HFFc6 (cell line): ENCODE measurements at regions not wholly inside any gene's neighbourhood (a gene's known extent, or its start where the extent isn't known, plus 50 kb on each side); places are given as distances from the start of the nearest gene placed in this dataset.

Experiments used
- DNase-seq: peaks from one replicate; pipeline ENCODE4 v3.0.0-alpha.2; 2018
- H3K27ac Mint-ChIP-seq: 2 replicates; pipeline ENCODE4 v1.8.0; 2020; ENCODE audit warnings: mild to moderate bottlenecking, mixed read lengths
- H3K27me3 Mint-ChIP-seq: 2 replicates; pipeline ENCODE4 v1.8.0; 2021; ENCODE audit warnings: mild to moderate bottlenecking, moderate library complexity, mixed read lengths; ENCODE audit not compliant: insufficient read depth
- H3K36me3 Mint-ChIP-seq: 2 replicates; pipeline ENCODE4 v1.8.0; 2021; ENCODE audit warnings: low read depth, mixed read lengths
- H3K4me1 Mint-ChIP-seq: 2 replicates; pipeline ENCODE4 v1.8.0; 2020; ENCODE audit warnings: low read depth, mixed read lengths
- H3K4me3 Mint-ChIP-seq: 2 replicates; pipeline ENCODE4 v1.8.0; 2020; ENCODE audit warnings: mild to moderate bottlenecking, moderate library complexity, mixed read lengths
- H3K9me3 Mint-ChIP-seq: 2 replicates; pipeline ENCODE4 v1.8.0; 2020; ENCODE audit warnings: mild to moderate bottlenecking, mixed read lengths
- TF ChIP-seq, protein P1 (sequence below): fragments of 200-600 bp; sonication (generic); IDR thresholded peaks from 2 replicates; pipeline ENCODE4 v1.5.0; 2021; ENCODE audit warnings: antibody characterized with exemption, mild to moderate bottlenecking

DNA sequence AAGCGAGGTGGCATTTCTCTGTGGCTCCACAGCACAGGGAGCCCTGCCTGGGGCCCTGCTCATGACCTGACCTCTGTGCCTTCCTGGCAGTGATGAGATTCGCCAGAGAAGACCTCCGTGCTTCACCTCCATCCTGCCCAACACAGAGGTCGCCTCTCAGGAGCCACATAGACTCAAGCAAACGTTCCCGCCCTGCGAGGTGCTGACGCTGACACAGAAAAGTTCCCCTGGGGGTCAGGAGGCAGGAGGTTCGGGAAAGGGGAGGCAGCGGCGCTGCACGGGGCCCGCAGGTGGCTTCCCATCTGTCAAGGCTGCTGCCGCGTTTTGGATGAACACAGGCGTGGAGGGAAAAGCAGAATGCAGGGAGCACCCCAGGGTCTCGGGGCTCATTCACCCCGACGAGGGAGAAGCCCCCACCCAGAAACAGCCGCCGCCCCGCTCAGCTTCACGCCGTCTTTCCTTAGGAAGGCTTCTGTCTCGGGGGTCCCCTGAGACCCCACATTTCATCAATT, 579.6 kb upstream of the SALL3 start:
- Mint-ChIP-seq H3K27ac (no peak overlapping the region), H3K27me3 (no peaks in the 10 kb centered on the region; the same call in 1 of the 2 replicates), H3K4me1 (no peaks in the 10 kb centered on the region), H3K9me3 (peaks cover 70% of the 10 kb centered on the region), H3K36me3 (no peaks in the 10 kb centered on the region; the same call in 1 of the 2 replicates), H3K4me3 (no peak overlapping the region)
- DNase-seq = no peak
- TF ChIP-seq, protein P1, sequence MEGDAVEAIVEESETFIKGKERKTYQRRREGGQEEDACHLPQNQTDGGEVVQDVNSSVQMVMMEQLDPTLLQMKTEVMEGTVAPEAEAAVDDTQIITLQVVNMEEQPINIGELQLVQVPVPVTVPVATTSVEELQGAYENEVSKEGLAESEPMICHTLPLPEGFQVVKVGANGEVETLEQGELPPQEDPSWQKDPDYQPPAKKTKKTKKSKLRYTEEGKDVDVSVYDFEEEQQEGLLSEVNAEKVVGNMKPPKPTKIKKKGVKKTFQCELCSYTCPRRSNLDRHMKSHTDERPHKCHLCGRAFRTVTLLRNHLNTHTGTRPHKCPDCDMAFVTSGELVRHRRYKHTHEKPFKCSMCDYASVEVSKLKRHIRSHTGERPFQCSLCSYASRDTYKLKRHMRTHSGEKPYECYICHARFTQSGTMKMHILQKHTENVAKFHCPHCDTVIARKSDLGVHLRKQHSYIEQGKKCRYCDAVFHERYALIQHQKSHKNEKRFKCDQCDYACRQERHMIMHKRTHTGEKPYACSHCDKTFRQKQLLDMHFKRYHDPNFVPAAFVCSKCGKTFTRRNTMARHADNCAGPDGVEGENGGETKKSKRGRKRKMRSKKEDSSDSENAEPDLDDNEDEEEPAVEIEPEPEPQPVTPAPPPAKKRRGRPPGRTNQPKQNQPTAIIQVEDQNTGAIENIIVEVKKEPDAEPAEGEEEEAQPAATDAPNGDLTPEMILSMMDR = no peak

DNA sequence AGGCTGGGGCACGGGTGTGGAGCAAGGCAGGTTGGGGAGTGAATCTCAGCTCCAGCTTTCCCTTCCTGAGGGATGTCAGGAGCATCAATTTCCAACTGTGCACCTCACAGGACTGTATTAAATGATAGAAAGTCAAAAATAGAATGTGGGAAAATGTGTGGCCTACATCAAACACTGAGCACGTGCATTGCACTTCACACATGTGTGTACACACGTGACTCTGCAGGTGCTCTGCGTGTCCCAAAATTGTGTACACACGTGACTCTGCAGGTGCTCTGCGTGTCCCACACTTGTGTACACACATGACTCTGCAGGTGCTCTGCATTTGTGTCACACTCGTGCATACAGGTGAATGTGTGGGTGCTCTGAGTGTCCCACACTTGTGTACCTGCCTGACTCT, 577.2 kb upstream of the SALL3 start:
- no peak overlapping the region for H3K27ac Mint-ChIP-seq
- H3K27me3 Mint-ChIP-seq = no peaks in the 10 kb centered on the region
- TF ChIP-seq, protein P1 = no peak
- H3K36me3 Mint-ChIP-seq = no peaks in the 10 kb centered on the region; the same call in 1 of the 2 replicates
- no peak overlapping the region for H3K4me3 Mint-ChIP-seq
- H3K9me3 Mint-ChIP-seq = peaks cover 77% of the 10 kb centered on the region
- DNase-seq = no peak
- H3K4me1 Mint-ChIP-seq = no peaks in the 10 kb centered on the region

DNA sequence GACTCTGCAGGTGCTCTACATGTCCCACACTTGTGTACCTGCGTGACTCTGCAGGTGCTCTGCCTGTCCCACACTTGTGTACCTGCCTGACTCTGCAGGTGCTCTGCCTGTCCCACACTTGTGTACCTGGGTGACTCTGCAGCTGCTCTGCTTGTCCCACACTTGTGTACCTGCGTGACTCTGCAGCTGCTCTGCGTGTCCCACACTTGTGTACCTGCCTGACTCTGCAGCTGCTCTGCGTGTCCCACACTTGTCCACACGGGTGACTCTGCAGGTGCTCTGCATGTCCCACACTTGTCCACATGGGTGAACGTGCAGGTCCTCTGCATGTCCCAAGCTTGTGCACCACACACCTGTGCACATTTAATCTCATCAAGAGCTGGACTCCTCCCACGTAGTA, 576.7 kb upstream of the SALL3 start:
- no peaks in the 10 kb centered on the region for H3K36me3 Mint-ChIP-seq
- no peak for DNase-seq
- peaks cover 76% of the 10 kb centered on the region for H3K9me3 Mint-ChIP-seq

DNA sequence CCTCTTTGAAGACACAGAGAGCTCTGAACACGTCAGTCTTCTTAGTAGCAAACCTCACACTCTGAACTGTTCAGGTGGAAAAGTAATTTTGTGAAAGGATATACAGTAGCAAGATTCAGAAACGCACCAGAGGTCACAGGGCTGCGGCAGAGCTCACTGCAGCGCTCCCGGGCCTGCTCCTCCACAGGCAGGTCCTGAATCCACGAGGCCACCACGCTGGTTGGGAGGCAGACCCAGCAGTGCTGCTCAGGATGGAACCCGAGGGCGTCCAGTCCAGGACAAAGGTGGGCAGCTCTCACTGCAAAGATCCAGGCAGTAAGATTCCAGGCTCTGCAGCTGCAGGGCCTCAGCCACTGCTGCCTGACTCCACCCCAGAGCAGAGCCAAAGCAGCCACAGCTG, 576.2 kb upstream of the SALL3 start:
- Mint-ChIP-seq H3K27ac (no peak overlapping the region), H3K27me3 (no peaks in the 10 kb centered on the region), H3K4me1 (no peaks in the 10 kb centered on the region), H3K4me3 (no peak overlapping the region), H3K36me3 (no peaks in the 10 kb centered on the region), H3K9me3 (peaks cover 80% of the 10 kb centered on the region)
- DNase-seq = no peak
- TF ChIP-seq, protein P1 = no peak

More for the DNA sequence above, 576.7 kb upstream of the SALL3 start:
- no peak overlapping the region for H3K4me3 Mint-ChIP-seq
- no peaks in the 10 kb centered on the region for H3K27me3 Mint-ChIP-seq
- TF ChIP-seq, protein P1 = no peak
- H3K27ac Mint-ChIP-seq = no peak overlapping the region
- H3K4me1 Mint-ChIP-seq = no peaks in the 10 kb centered on the region

DNA sequence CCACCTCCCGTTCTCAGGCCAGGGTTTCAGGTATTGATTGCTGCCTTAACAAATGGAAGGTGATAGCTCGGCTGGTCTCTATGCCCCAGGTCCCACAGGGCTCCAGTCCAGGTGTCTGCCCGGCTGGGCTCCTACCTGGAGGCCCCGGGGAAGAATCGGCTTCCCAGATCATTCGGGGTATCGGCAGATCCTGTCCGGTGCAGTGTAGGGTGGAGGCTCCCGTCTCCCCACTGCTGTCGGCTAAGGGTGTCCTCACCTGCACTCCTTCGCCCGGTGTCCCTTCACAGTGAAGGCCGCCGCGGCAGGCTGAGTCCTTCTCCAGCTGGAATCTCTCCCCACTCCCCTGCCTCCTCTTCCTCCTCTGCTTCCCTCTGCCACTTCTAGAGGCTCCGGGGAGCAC, 573.9 kb upstream of the SALL3 start:
- peaks cover 77% of the 10 kb centered on the region for H3K9me3 Mint-ChIP-seq
- no peaks in the 10 kb centered on the region; the same call in 1 of the 2 replicates for H3K27me3 Mint-ChIP-seq
- H3K4me3 Mint-ChIP-seq = no peak overlapping the region
- TF ChIP-seq, protein P1 = no peak
- no peak overlapping the region for H3K27ac Mint-ChIP-seq
- H3K36me3 Mint-ChIP-seq = peaks cover 5% of the 10 kb centered on the region; the same call in 1 of the 2 replicates
- no peak for DNase-seq
- no peaks in the 10 kb centered on the region for H3K4me1 Mint-ChIP-seq
